Caco-2 (cell line): ENCODE measurements at regions not wholly inside any gene's neighbourhood (a gene's known extent, or its start where the extent isn't known, plus 50 kb on each side); places are given as distances from the start of the nearest gene placed in this dataset. TPM values are rescaled to one million over a fixed set of nuclear protein-coding genes. Genes with fewer than 3 reads are reported as not detected.

Experiments
- BruUV-seq: library from RNA; stranded (reverse); fragments of 400-500 nt; replicated peaks from 2 replicates; lab custom pipeline; 2021; lab: Mats Ljungman, UMichigan
- CTCF ChIA-PET: fragments of 300-600 bp; sonication (Branson Sonifier 250); formaldehyde crosslinking; loops from one replicate; lab custom pipeline; 2022; ENCODE audit warnings: antibody characterized with exemption; lab: Charles Lee
- POLR2A ChIA-PET: fragments of 300-600 bp; sonication (Branson Sonifier 250); formaldehyde crosslinking; loops from one replicate; lab custom pipeline; 2022; ENCODE audit warnings: antibody characterized with exemption; lab: Charles Lee
- DNase-seq, 2 experiments: peaks; one replicate each; pipeline versions ENCODE4 v3.0.0 to v3.0.0-alpha.2; 2020 to 2022
- H3K27me3 ChIP-seq: replicated peaks from 2 replicates; pipeline ENCODE4 v1.6.0; 2011; ENCODE audit warnings: low read length; ENCODE audit not compliant: control insufficient read depth, insufficient read depth
- H3K36me3 ChIP-seq: 2 replicates; pipeline ENCODE4 v1.5.1; 2011; ENCODE audit warnings: low read length; ENCODE audit not compliant: control insufficient read depth, insufficient read depth
- H3K4me1 ChIP-seq: fragments of 250-450 bp; sonication (Bioruptor Pico); 2 replicates; pipeline ENCODE4 v1.5.1; 2020; ENCODE audit warnings: mild to moderate bottlenecking
- H3K4me3 ChIP-seq: 2 replicates; pipeline ENCODE4 v1.5.1; 2011; ENCODE audit warnings: low read depth, mild to moderate bottlenecking, control low read depth, low read length
- H3K9me3 ChIP-seq: fragments of 250-450 bp; sonication (Bioruptor Pico); 2 replicates; pipeline ENCODE4 v1.5.1; 2020; ENCODE audit warnings: mild to moderate bottlenecking, moderate library complexity
- H3K27ac Mint-ChIP-seq: one replicate; pipeline ENCODE4 v1.8.0; 2022; ENCODE audit warnings: mixed read lengths; ENCODE audit not compliant: unreplicated experiment
- H3K27me3 Mint-ChIP-seq: one replicate; pipeline ENCODE4 v1.8.0; 2022; ENCODE audit warnings: mixed read lengths; ENCODE audit not compliant: insufficient read depth, unreplicated experiment
- H3K36me3 Mint-ChIP-seq: one replicate; pipeline ENCODE4 v1.8.0; 2022; ENCODE audit warnings: mild to moderate bottlenecking, mixed read lengths; ENCODE audit not compliant: insufficient read depth, unreplicated experiment
- H3K4me1 Mint-ChIP-seq: one replicate; pipeline ENCODE4 v1.8.0; 2022; ENCODE audit warnings: low read depth, mixed read lengths; ENCODE audit not compliant: unreplicated experiment
- H3K4me3 Mint-ChIP-seq: one replicate; pipeline ENCODE4 v1.8.0; 2022; ENCODE audit warnings: mild to moderate bottlenecking, moderate library complexity, mixed read lengths; ENCODE audit not compliant: unreplicated experiment
- H3K9me3 Mint-ChIP-seq: one replicate; pipeline ENCODE4 v1.8.0; 2022; ENCODE audit warnings: mixed read lengths; ENCODE audit not compliant: unreplicated experiment
- CTCF ChIP-seq, 2 experiments: fragments of 200-600 bp in 1 of 2; IDR thresholded peaks; 1 replicate in 1 of 2; 2 replicates in 1 of 2; pipeline versions ENCODE4 v1.5.1 to v1.8.0; 2011 to 2022; ENCODE audit warnings: antibody characterized with exemption in 1 of 2, control low read depth in 1 of 2, inconsistent platforms in 1 of 2, low read depth in 1 of 2, low read length in 1 of 2, mild to moderate bottlenecking in 1 of 2, moderate library complexity in 1 of 2; ENCODE audit not compliant: insufficient read depth in 1 of 2, severe bottlenecking in 1 of 2, unreplicated experiment in 1 of 2
- intact Hi-C: fragments of 100-400 bp; cut with micrococcal nuclease; formaldehyde crosslinking; loops from one replicate; pipeline ENCODE4 v1.10.0; 2022; ENCODE audit not compliant: unreplicated experiment
- microRNA-seq: library from miRNA; unstranded; fragments of <30 nt; microRNA quantifications from one replicate; pipeline ENCODE4 v1.2.0, GENCODE V29; 2022

- no peaks in the 10 kb centered on the region for H3K4me1 Mint-ChIP-seq
- H3K27me3 Mint-ChIP-seq, result peaks cover 7% of the 10 kb centered on the region
- Histone ChIP-seq H3K27me3 (no peaks in the 10 kb centered on the region), H3K4me3 (no peak overlapping the region), H3K4me1 (no peaks in the 10 kb centered on the region), H3K36me3 (no peaks in the 10 kb centered on the region), H3K9me3 (no peaks in the 10 kb centered on the region)
- intact Hi-C loops, result no loop called here
- no peak overlapping the region for H3K4me3 Mint-ChIP-seq
- H3K9me3 Mint-ChIP-seq, result no peaks in the 10 kb centered on the region
- CTCF ChIA-PET, result no interaction called here
- no peak for TF ChIP-seq CTCF (IDR thresholded peaks at IDR 0.05; ENCODE audit: insufficient read depth in 1 of 2, low read depth in 1 of 2, low read length in 1 of 2, severe bottlenecking in 1 of 2, unreplicated experiment in 1 of 2)
- no peak overlapping the region for H3K27ac Mint-ChIP-seq
- DNase-seq, result no peak
- H3K36me3 Mint-ChIP-seq, result no peaks in the 10 kb centered on the region
- POLR2A ChIA-PET, result no interaction called here
- BruUV-seq, result no TSS peak
Measured at GRCh38 chr2:58291726-58292438, 50.8 kb upstream of the FANCL start.

Small RNA genes in the stretch of these regions (microRNA-seq; reads per million reads assigned to microRNA genes)
- gene MIR4432, result not detected
